ENCODE measurements at regions not wholly inside any gene's neighbourhood (a gene's known extent, or its start where the extent isn't known, plus 50 kb on each side); places are given as distances from the start of the nearest gene placed in this dataset.

- H3K36me3 Mint-ChIP-seq (ENCODE audit: low read depth): no peaks in the 10 kb centered on the region
- ATAC-seq: no peak
- no peaks in the 10 kb centered on the region for H3K4me1 Mint-ChIP-seq (ENCODE audit: low read depth)
- POLR2A ChIA-PET: no interaction called here
- DNase-seq: no peak
- H3K27me3 Mint-ChIP-seq: peaks cover 2% of the 10 kb centered on the region
- intact Hi-C loops (cut with micrococcal nuclease): no loop called here
- no peak for TF ChIP-seq CTCF (IDR thresholded peaks at IDR 0.05)
- H3K27ac Mint-ChIP-seq: no peak overlapping the region
- no peaks in the 10 kb centered on the region for H3K9me3 Mint-ChIP-seq
- no peak overlapping the region for H3K4me3 Mint-ChIP-seq
- CTCF ChIA-PET: no interaction called here
Observed at GRCh38 chr17:72306037-72306436, 185.2 kb downstream of the SOX9 start.

GRCh38 chr17:72307836-72308235 is 187.0 kb downstream of the SOX9 start:
- H3K9me3 Mint-ChIP-seq: no peaks in the 10 kb centered on the region
- peaks cover 2% of the 10 kb centered on the region for H3K27me3 Mint-ChIP-seq
- TF ChIP-seq CTCF (IDR thresholded peaks at IDR 0.05): no peak
- no peak overlapping the region for H3K27ac Mint-ChIP-seq
- ATAC-seq: no peak
- intact Hi-C loops (cut with micrococcal nuclease): no loop called here
- no peaks in the 10 kb centered on the region for H3K4me1 Mint-ChIP-seq (ENCODE audit: low read depth)
- POLR2A ChIA-PET: no interaction called here
- no peak overlapping the region for H3K4me3 Mint-ChIP-seq
- no peaks in the 10 kb centered on the region for H3K36me3 Mint-ChIP-seq (ENCODE audit: low read depth)
- CTCF ChIA-PET: no interaction called here
- DNase-seq: no peak

GRCh38 chr17:72308744-72309385 is 188.0 kb downstream of the SOX9 start:
- Mint-ChIP-seq H3K27ac (no peak overlapping the region), H3K36me3 (ENCODE audit: low read depth) (no peaks in the 10 kb centered on the region), H3K4me3 (no peak overlapping the region), H3K9me3 (no peaks in the 10 kb centered on the region), H3K27me3 (peaks cover 2% of the 10 kb centered on the region), H3K4me1 (ENCODE audit: low read depth) (no peaks in the 10 kb centered on the region)
- DNase-seq (no peak), ATAC-seq (no peak)
- TF ChIP-seq CTCF (IDR thresholded peaks at IDR 0.05): no peak
- CTCF ChIA-PET: no interaction called here
- POLR2A ChIA-PET: no interaction called here
- intact Hi-C loops (cut with micrococcal nuclease): no loop called here

GRCh38 chr17:72311004-72311403 is 190.2 kb downstream of the SOX9 start:
- TF ChIP-seq CTCF (IDR thresholded peaks at IDR 0.05): no peak
- Mint-ChIP-seq H3K27me3 (peaks cover 4% of the 10 kb centered on the region), H3K4me3 (no peak overlapping the region), H3K4me1 (ENCODE audit: low read depth) (no peaks in the 10 kb centered on the region), H3K36me3 (ENCODE audit: low read depth) (no peaks in the 10 kb centered on the region), H3K9me3 (no peaks in the 10 kb centered on the region), H3K27ac (no peak overlapping the region)
- DNase-seq (no peak), ATAC-seq (no peak)
- ChIA-PET POLR2A (no interaction called here), CTCF (no interaction called here)
- intact Hi-C loops (cut with micrococcal nuclease): no loop called here

GRCh38 chr17:72315122-72315913 is 194.5 kb downstream of the SOX9 start:
- H3K27me3 Mint-ChIP-seq: peaks cover 2% of the 10 kb centered on the region
- no peaks in the 10 kb centered on the region for H3K36me3 Mint-ChIP-seq (ENCODE audit: low read depth)
- DNase-seq: no peak
- H3K4me3 Mint-ChIP-seq: no peak overlapping the region
- intact Hi-C loops (cut with micrococcal nuclease): no loop called here
- H3K9me3 Mint-ChIP-seq: no peaks in the 10 kb centered on the region
- POLR2A ChIA-PET: no interaction called here
- no peaks in the 10 kb centered on the region for H3K4me1 Mint-ChIP-seq (ENCODE audit: low read depth)
- H3K27ac Mint-ChIP-seq: no peak overlapping the region
- CTCF ChIA-PET: no interaction called here
- no peak for TF ChIP-seq CTCF (IDR thresholded peaks at IDR 0.05)
- no peak for ATAC-seq

All from activated CD8-positive, alpha-beta T cell treated with anti-CD3 and anti-CD28 coated beads for 36 hours (primary cell).